ENCODE measurements at regions not wholly inside any gene's neighbourhood (a gene's known extent, or its start where the extent isn't known, plus 50 kb on each side); places are given as distances from the start of the nearest gene placed in this dataset.
"Not testable (repeated sequence)": the region's sequence is repeated elsewhere in the genome, so short reads cannot be mapped to it uniquely, and the experiment has no call there.

DNA sequence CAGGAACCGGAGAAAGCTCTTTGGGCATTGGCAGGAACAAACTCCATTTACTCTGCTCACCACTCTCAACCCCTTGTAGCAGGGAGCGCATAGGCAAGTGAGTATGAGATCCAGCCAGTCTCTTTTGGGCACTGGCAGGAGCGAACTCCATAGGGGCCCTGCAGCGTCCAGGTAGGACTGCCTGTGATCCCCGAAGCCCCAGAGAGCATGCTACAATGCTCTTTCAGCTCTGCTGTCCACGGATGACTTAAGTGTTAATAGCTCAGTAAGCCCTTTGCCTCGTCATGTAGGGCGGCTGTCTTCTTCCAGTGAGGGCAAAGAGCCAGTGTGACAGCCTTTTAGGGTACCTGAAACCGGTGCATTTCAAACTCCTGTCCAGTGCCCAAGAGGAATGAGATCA, 1525.6 kb upstream of the RAG2 start:
- Histone ChIP-seq H3K4me3 (no peak overlapping the region), H3K36me3 (no peaks in the 10 kb centered on the region), H3K27ac (no peak overlapping the region), H3K27me3 (no peaks in the 10 kb centered on the region), H3K4me1 (no peaks in the 10 kb centered on the region), H3K9me3 (no peaks in the 10 kb centered on the region)
- TF ChIP-seq POLR2A (IDR thresholded peaks at IDR 0.05): no peak
- TF ChIP-seq, protein P1, sequence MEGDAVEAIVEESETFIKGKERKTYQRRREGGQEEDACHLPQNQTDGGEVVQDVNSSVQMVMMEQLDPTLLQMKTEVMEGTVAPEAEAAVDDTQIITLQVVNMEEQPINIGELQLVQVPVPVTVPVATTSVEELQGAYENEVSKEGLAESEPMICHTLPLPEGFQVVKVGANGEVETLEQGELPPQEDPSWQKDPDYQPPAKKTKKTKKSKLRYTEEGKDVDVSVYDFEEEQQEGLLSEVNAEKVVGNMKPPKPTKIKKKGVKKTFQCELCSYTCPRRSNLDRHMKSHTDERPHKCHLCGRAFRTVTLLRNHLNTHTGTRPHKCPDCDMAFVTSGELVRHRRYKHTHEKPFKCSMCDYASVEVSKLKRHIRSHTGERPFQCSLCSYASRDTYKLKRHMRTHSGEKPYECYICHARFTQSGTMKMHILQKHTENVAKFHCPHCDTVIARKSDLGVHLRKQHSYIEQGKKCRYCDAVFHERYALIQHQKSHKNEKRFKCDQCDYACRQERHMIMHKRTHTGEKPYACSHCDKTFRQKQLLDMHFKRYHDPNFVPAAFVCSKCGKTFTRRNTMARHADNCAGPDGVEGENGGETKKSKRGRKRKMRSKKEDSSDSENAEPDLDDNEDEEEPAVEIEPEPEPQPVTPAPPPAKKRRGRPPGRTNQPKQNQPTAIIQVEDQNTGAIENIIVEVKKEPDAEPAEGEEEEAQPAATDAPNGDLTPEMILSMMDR (IDR thresholded peaks at IDR 0.05): no peak
- DNase-seq: no peak
- intact Hi-C loops (cut with DNase I; ENCODE audit: low total_unique reads): no loop called here

DNA sequence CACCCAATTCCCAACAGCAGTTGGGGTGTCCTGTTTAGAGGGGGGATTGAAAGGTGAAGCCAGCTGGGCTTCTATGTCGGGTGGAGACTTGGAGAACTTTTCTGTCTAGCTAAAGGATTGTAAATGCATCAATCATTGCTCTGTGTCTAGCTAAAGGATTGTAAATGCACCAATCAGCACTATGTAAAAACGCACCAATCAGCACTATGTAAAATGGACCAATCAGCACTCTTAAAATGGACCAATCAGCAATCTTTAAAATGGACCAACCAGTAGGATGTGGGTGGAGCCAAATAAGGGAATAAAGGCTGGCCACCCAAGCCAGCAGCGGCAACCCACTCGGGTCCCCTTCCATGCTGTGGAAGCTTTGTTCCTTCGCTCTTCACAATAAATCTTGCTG, 1518.6 kb upstream of the RAG2 start:
- H3K4me1 ChIP-seq; H3K27ac ChIP-seq; DNase-seq; H3K36me3 ChIP-seq; intact Hi-C loops (cut with DNase I; ENCODE audit: low total_unique reads); H3K4me3 ChIP-seq; H3K27me3 ChIP-seq; H3K9me3 ChIP-seq: not testable (repeated sequence)

DNA sequence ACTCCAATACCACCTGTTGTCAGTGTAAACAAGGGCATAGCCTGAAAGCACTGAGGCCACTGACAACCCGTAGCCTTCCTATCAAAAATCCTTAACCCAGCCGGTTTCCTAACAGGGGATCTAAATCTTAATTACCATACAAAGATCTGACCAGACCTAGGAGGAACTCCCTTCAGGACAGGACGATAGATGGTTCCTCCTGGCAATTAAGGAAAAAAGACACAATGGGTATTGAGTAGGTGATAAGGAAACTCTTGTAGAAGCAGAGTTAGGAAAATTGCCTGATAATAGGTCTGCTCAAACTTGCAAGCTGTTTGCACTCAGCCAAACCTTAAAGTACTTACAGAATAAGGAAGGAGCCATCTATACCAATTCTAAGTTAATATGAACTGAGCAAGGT, 1517.3 kb upstream of the RAG2 start:
- H3K36me3 ChIP-seq; intact Hi-C loops (cut with DNase I; ENCODE audit: low total_unique reads); H3K27ac ChIP-seq; H3K9me3 ChIP-seq; H3K27me3 ChIP-seq; DNase-seq; H3K4me1 ChIP-seq; H3K4me3 ChIP-seq: not testable (repeated sequence)

DNA sequence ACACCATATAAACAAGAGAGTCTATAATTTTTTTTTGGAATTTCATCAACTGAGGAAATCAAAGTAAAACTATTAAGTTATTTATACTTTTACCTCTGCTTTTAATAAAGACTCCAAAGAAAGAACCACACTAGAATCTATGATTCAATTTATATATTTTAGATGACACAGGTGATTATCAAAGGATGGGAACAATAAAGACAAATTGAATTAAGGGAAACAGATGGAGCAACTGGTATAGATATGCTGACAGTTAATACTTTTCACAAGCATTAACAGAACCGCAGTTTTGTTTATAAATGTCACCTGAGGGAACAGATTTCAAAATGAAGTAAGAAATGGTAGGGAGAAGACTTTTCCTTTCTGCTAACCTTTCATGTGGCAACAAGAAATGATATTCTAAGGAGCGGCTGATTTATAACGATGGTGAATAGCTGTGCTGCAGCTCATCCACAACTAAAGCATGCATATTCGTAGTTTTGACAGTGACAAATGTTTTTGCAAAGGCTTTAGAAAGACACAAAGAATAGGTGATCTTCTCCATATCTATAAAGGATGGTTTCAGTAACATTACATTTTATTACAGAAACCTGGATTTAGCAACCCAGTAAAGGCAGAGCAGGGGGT, 1502.9 kb upstream of the RAG2 start:
- H3K36me3 ChIP-seq: no peaks in the 10 kb centered on the region
- intact Hi-C loops (cut with DNase I; ENCODE audit: low total_unique reads): no loop called here
- no peaks in the 10 kb centered on the region for H3K27me3 ChIP-seq
- no peaks in the 10 kb centered on the region for H3K9me3 ChIP-seq
- no peaks in the 10 kb centered on the region for H3K4me1 ChIP-seq
- H3K4me3 ChIP-seq: no peak overlapping the region
- no peak overlapping the region for H3K27ac ChIP-seq
- no peak for DNase-seq
- TF ChIP-seq, protein P1 (IDR thresholded peaks at IDR 0.05): no peak
- no peak for TF ChIP-seq POLR2A (IDR thresholded peaks at IDR 0.05)

DNA sequence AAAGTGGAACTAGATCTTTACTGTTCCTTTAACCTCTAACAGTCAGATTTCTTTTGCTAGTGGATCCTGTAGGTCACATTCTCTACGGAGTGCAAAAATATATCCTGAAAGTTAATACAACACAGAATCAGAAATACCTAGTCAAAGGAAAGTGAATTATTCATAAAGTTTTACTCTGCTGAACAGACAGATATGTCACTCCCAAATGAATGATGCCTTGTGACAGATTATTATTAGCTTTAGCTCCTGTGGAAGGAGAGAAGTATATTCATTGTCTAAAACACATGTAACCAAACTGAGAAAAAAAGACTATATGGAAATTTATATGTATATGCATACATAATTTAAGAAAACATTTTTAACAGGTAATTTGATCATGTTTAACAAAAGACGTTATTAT, 1497.2 kb upstream of the RAG2 start:
- Histone ChIP-seq H3K9me3 (no peaks in the 10 kb centered on the region), H3K4me1 (no peaks in the 10 kb centered on the region), H3K36me3 (no peaks in the 10 kb centered on the region), H3K4me3 (no peak overlapping the region), H3K27ac (no peak overlapping the region), H3K27me3 (no peaks in the 10 kb centered on the region)
- intact Hi-C loops (cut with DNase I; ENCODE audit: low total_unique reads): no loop called here
- TF ChIP-seq, protein P1 (IDR thresholded peaks at IDR 0.05): no peak
- TF ChIP-seq POLR2A (IDR thresholded peaks at IDR 0.05): no peak
- DNase-seq: no peak

DNA sequence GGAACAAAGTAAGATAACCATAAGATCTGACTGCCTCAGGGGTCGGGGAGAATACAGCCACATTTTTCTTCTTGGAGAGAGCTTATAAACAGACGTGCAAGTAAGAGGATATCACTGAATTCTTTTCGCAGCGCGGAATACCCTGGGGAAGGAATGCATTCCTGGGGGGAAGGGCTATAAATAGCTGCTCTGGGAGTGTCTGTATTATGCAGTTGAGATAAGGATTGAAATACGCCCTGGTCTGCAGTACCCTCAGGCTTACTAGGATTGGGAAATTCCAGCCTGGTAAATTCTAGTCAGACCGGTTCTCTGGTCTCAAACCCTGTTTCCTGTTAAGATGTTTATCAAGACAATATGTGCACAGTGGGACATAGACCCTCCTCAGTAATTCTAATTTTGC, 1491.7 kb upstream of the RAG2 start:
- no peaks in the 10 kb centered on the region for H3K36me3 ChIP-seq
- no peak for DNase-seq
- intact Hi-C loops (cut with DNase I; ENCODE audit: low total_unique reads): no loop called here
- no peak overlapping the region for H3K4me3 ChIP-seq
- no peaks in the 10 kb centered on the region for H3K9me3 ChIP-seq
- no peak overlapping the region for H3K27ac ChIP-seq
- no peaks in the 10 kb centered on the region for H3K27me3 ChIP-seq
- no peaks in the 10 kb centered on the region for H3K4me1 ChIP-seq
- no peak for TF ChIP-seq POLR2A (IDR thresholded peaks at IDR 0.05)
- TF ChIP-seq, protein P1 (IDR thresholded peaks at IDR 0.05): no peak

Data from uterus (tissue), 3 donors.